GM23338 (cell line): ENCODE measurements at regions not wholly inside any gene's neighbourhood (a gene's known extent, or its start where the extent isn't known, plus 50 kb on each side); places are given as distances from the start of the nearest gene placed in this dataset.

Experiments
- CREB1 ChIP-seq: fragments of 250-450 bp; sonication (Bioruptor Pico); IDR thresholded peaks from 2 replicates; pipeline ENCODE4 v1.5.0; 2020; ENCODE audit warnings: low read depth, mild to moderate bottlenecking, moderate library complexity
- CTCF ChIP-seq, 2 experiments: fragments of 200-600 bp in 1 of 2; sonication (generic) in 1 of 2; conservative IDR thresholded peaks; 2 replicates each; pipeline versions ENCODE4 v1.5.1 to v1.6.1; 2016 to 2017; ENCODE audit warnings: antibody characterized with exemption in 2 of 2, low read depth in 2 of 2, mild to moderate bottlenecking in 2 of 2, moderate library complexity in 1 of 2
- EZH2 ChIP-seq: fragments of 200-600 bp; sonication (generic); IDR thresholded peaks from one replicate; pipeline ENCODE4 v1.8.0; 2017; ENCODE audit warnings: antibody characterized with exemption, mild to moderate bottlenecking, low read depth; ENCODE audit not compliant: unreplicated experiment
- EZH2phosphoT487 ChIP-seq: fragments of 200-600 bp; sonication (generic); IDR thresholded peaks from one replicate; pipeline ENCODE4 v1.8.1; 2018; ENCODE audit warnings: antibody characterized with exemption; ENCODE audit not compliant: unreplicated experiment
- JUNB ChIP-seq: IDR thresholded peaks from one replicate; pipeline ENCODE4 v1.6.1; 2016; ENCODE audit warnings: antibody characterized with exemption; ENCODE audit not compliant: unreplicated experiment
- POLR2AphosphoS5 ChIP-seq: IDR thresholded peaks from 2 replicates; pipeline ENCODE4 v1.6.1; 2016; ENCODE audit warnings: antibody characterized with exemption, low read depth
- REST ChIP-seq: IDR thresholded peaks from one replicate; pipeline ENCODE4 v1.6.1; 2018; ENCODE audit warnings: antibody characterized with exemption; ENCODE audit not compliant: unreplicated experiment
- STAT1 ChIP-seq: IDR thresholded peaks from one replicate; pipeline ENCODE4 v1.6.1; 2016; ENCODE audit warnings: antibody characterized with exemption; ENCODE audit not compliant: unreplicated experiment
- ZNF331 ChIP-seq: fragments of 250-450 bp; sonication (Bioruptor Pico); IDR thresholded peaks from 2 replicates; pipeline ENCODE4 v1.5.0; 2020; ENCODE audit warnings: low read depth, mild to moderate bottlenecking, moderate library complexity

GRCh38 chr10:90557385-90557784 lies 300.5 kb downstream of the HTR7 start:
- no peak for TF ChIP-seq CREB1 (CRISPR knock-in tag)
- TF ChIP-seq CTCF (conservative IDR thresholded peaks at IDR 0.05; ENCODE audit: low read depth in 2 of 2): no peak
- no peak for TF ChIP-seq EZH2phosphoT487
- no peak for TF ChIP-seq STAT1
- no peak for TF ChIP-seq POLR2AphosphoS5
- TF ChIP-seq EZH2: no peak
- no peak for TF ChIP-seq JUNB
- TF ChIP-seq REST: no peak
- no peak for TF ChIP-seq ZNF331 (CRISPR knock-in tag)
